HCT116 (cell line): ENCODE measurements at regions not wholly inside any gene's neighbourhood (a gene's known extent, or its start where the extent isn't known, plus 50 kb on each side); places are given as distances from the start of the nearest gene placed in this dataset.

Experiments used
- CTCF ChIP-seq, 3 experiments: fragments of 200-600 bp in 1 of 3; sonication (generic) in 1 of 3; IDR thresholded peaks in 2 of 3; conservative IDR thresholded peaks in 1 of 3; 2 replicates each; pipeline ENCODE4 v1.5.1; 2012 to 2017; ENCODE audit warnings: low read depth in 2 of 3, low read length in 2 of 3, antibody characterized with exemption in 1 of 3, borderline replicate concordance in 1 of 3, control low read depth in 1 of 3, mild to moderate bottlenecking in 1 of 3, mixed read lengths in 1 of 3, mixed run types in 1 of 3, moderate library complexity in 1 of 3; ENCODE audit not compliant: insufficient read depth in 1 of 3
- EZH2 ChIP-seq: fragments of 200-600 bp; sonication (generic); IDR thresholded peaks from 2 replicates; pipeline ENCODE4 v1.6.1; 2017; ENCODE audit warnings: antibody characterized with exemption, mixed run types
- EZH2phosphoT487 ChIP-seq: fragments of 200-600 bp; IDR thresholded peaks from 2 replicates; pipeline ENCODE4 v1.6.1; 2018; ENCODE audit warnings: antibody characterized with exemption, borderline replicate concordance
- MAX ChIP-seq: IDR thresholded peaks from 2 replicates; pipeline ENCODE4 v1.6.1; 2012
- POLR2A ChIP-seq: IDR thresholded peaks from 2 replicates; pipeline ENCODE4 v1.7.0; 2011; ENCODE audit warnings: borderline replicate concordance; ENCODE audit not compliant: insufficient read depth, insufficient read length; ENCODE audit errors: extremely low read depth
- RAD21 ChIP-seq: IDR thresholded peaks from 2 replicates; pipeline ENCODE4 v1.6.1; 2012; ENCODE audit warnings: low read depth, mild to moderate bottlenecking
- REST ChIP-seq: IDR thresholded peaks from 2 replicates; pipeline ENCODE4 v1.6.1; 2012; ENCODE audit warnings: low read depth

- no peak for TF ChIP-seq EZH2phosphoT487
- TF ChIP-seq EZH2 = no peak
- TF ChIP-seq POLR2A = no peak
- no peak for TF ChIP-seq CTCF (IDR thresholded peaks at IDR 0.05 in 2 of 3, conservative IDR thresholded peaks at IDR 0.05 in 1 of 3; ENCODE audit: borderline replicate concordance in 1 of 3, insufficient read depth in 1 of 3, low read depth in 2 of 3, low read length in 2 of 3)
- no peak for TF ChIP-seq REST
- TF ChIP-seq MAX = no peak
- no peak for TF ChIP-seq RAD21
Measured at GRCh38 chr3:8413337-8413926, 88.2 kb upstream of the LMCD1 start.
